ENCODE measurements at regions not wholly inside any gene's neighbourhood (a gene's known extent, or its start where the extent isn't known, plus 50 kb on each side); places are given as distances from the start of the nearest gene placed in this dataset.

GRCh38 chr1:98035602-98036002 is 114.8 kb upstream of the DPYD start:
- Histone ChIP-seq H3K27ac (peak overlapping the region; percentile 17 to 75; a peak in 4 of 6 replicates), H3K9me3 (no peaks in the 10 kb centered on the region), H3K4me3 (no peak overlapping the region), H3K4me2 (peak overlapping the region; percentile 97), H3K4me1 (peaks cover 45% of the 10 kb centered on the region)
- ATAC-seq (peak; percentile 64 to 72; a peak in 5 of 6 replicates), DNase-seq (ENCODE audit: low read depth in 1 of 2, low spot score in 1 of 2) (peak in 1 of 2 experiments; percentile 45), FAIRE-seq (no peak)
- no peak for TF ChIP-seq EHMT2 (IDR thresholded peaks at IDR 0.05; ENCODE audit: low read depth)
- 0 out of 4 replicates have a peak, but pooled peaks of 1 of the 2 experiments have one; percentile 2 for TF ChIP-seq CEBPB (IDR thresholded peaks at IDR 0.05)
- ChIA-PET CTCF (no interaction called here), POLR2A (no interaction called here)
- WGBS (ENCODE audit: missing lambda C conversion rate): 17% methylated on average over 2 of the region's 2 CpGs

GRCh38 chr1:98034505-98034904 is 113.7 kb upstream of the DPYD start:
- H3K27ac ChIP-seq: peak overlapping the region; percentile 85 to 87
- peak; percentile 70 to 80; a peak in 5 of 6 replicates for ATAC-seq

GRCh38 chr1:98032958-98033357 is 112.1 kb upstream of the DPYD start:
- POLR2A ChIA-PET: no interaction called here
- DNase-seq (ENCODE audit: low read depth in 1 of 2, low spot score in 1 of 2): peak in 1 of 2 experiments; percentile 47
- whole genome bisulfite sequencing (ENCODE audit: missing lambda C conversion rate): 0% methylated on average over 1 of the region's 1 CpG
- FAIRE-seq: no peak
- no peak overlapping the region; the same call in 2 of the 3 replicates for H3K4me3 ChIP-seq
- peaks cover 45% of the 10 kb centered on the region for H3K4me1 ChIP-seq
- no peaks in the 10 kb centered on the region for H3K9me3 ChIP-seq
- H3K27ac ChIP-seq: peak overlapping the region; percentile 76 to 85
- peak in 1 of 2 experiments; percentile 36; a peak in 3 of 6 replicates for ATAC-seq
- CTCF ChIA-PET: interaction anchor here (0.9 to 2.0 kb wide), 2 partner anchors 11 to 114 kb away, joined by 3 to 5 read pairs; no protein-coding TSS in a partner anchor
- peak overlapping the region; percentile 97 for H3K4me2 ChIP-seq
- TF ChIP-seq JUN (IDR thresholded peaks at IDR 0.05) (no peak), SMC3 (IDR thresholded peaks at IDR 0.05) (no peak), RFX5 (IDR thresholded peaks at IDR 0.05) (no peak), CEBPB (IDR thresholded peaks at IDR 0.05) (no peak), ZSCAN20 (CRISPR knock-in tag; IDR thresholded peaks at IDR 0.05) (no peak), ATOH8 (CRISPR knock-in tag; IDR thresholded peaks at IDR 0.05; ENCODE audit: low read depth) (no peak), MAFK (IDR thresholded peaks at IDR 0.05; ENCODE audit: partially characterized antibody) (no peak)

More at GRCh38 chr1:98034505-98034904, 113.7 kb upstream of the DPYD start:
- Histone ChIP-seq H3K4me3 (peak overlapping the region; percentile 18; the same call in 1 of the 3 replicates), H3K4me1 (peaks cover 45% of the 10 kb centered on the region), H3K4me2 (peak overlapping the region; percentile 97), H3K9me3 (no peaks in the 10 kb centered on the region)
- TF ChIP-seq FOXS1 (CRISPR knock-in tag; IDR thresholded peaks at IDR 0.05): no peak
- no peak for TF ChIP-seq CHD4 (IDR thresholded peaks at IDR 0.05; ENCODE audit: borderline replicate concordance)
- no peak for TF ChIP-seq ZFP36 (IDR thresholded peaks at IDR 0.05; ENCODE audit: borderline replicate concordance, partially characterized antibody)
- TF ChIP-seq RFX5 (IDR thresholded peaks at IDR 0.05): no peak
- no peak for TF ChIP-seq MAZ (IDR thresholded peaks at IDR 0.05; ENCODE audit: borderline replicate concordance, low read depth, low read length)
- FAIRE-seq: no peak
- 2% methylated on average over 3 of the region's 3 CpGs for WGBS (ENCODE audit: missing lambda C conversion rate)
- ChIA-PET POLR2A (interaction anchor here (1.2 kb wide), 1 partner anchor 113 kb away, joined by 3 read pairs; no protein-coding TSS in a partner anchor), CTCF (interaction anchor here (0.8 to 2.0 kb wide), 2 partner anchors 10 to 433 kb away, joined by 4 to 5 read pairs; no protein-coding TSS in a partner anchor)
- DNase-seq (ENCODE audit: low read depth in 1 of 2, low spot score in 1 of 2): peak in 1 of 2 experiments; percentile 44

- Histone ChIP-seq H3K9me3 (no peaks in the 10 kb centered on the region), H3K4me3 (peak overlapping the region; percentile 42; the same call in 2 of the 3 replicates), H3K27ac (peak overlapping the region; percentile 85 to 89), H3K4me1 (peaks cover 56% of the 10 kb centered on the region), H3K4me2 (peak overlapping the region; percentile 97)
- WGBS (ENCODE audit: missing lambda C conversion rate): 2% methylated on average over 3 of the region's 3 CpGs
- ChIA-PET CTCF (no interaction called here), POLR2A (interaction anchor here (1.1 kb wide), 1 partner anchor 17 kb away, joined by 3 read pairs; no protein-coding TSS in a partner anchor)
- DNase-seq (ENCODE audit: low read depth in 1 of 2, low spot score in 1 of 2): peak in 1 of 2 experiments; percentile 34
- no peak for FAIRE-seq
- peak in 1 of 2 experiments; percentile 27; a peak in 1 of 6 replicates for ATAC-seq
- TF ChIP-seq RNF2 (IDR thresholded peaks at IDR 0.05; ENCODE audit: borderline replicate concordance, low read depth): no peak
- TF ChIP-seq CTCF (IDR thresholded peaks at IDR 0.05): no peak
- no peak for TF ChIP-seq CHD4 (IDR thresholded peaks at IDR 0.05; ENCODE audit: borderline replicate concordance)
- no peak for TF ChIP-seq TFCP2L1 (CRISPR knock-in tag; IDR thresholded peaks at IDR 0.05)
- TF ChIP-seq RAD21 (conservative IDR thresholded peaks at IDR 0.05 in 1 of 2, IDR thresholded peaks at IDR 0.05 in 1 of 2): no peak
- TF ChIP-seq REST (IDR thresholded peaks at IDR 0.05): no peak
- TF ChIP-seq HMGXB4 (CRISPR knock-in tag; IDR thresholded peaks at IDR 0.05; ENCODE audit: borderline replicate concordance): no peak
- no peak for TF ChIP-seq JUN (IDR thresholded peaks at IDR 0.05)
- TF ChIP-seq ESRRA (IDR thresholded peaks at IDR 0.05; ENCODE audit: borderline replicate concordance, low read length): no peak
- TF ChIP-seq POLR2A (IDR thresholded peaks at IDR 0.05; ENCODE audit: low read length): no peak
- TF ChIP-seq PHF8 (IDR thresholded peaks at IDR 0.05; ENCODE audit: borderline replicate concordance, low read depth): no peak
Observed at GRCh38 chr1:98030976-98031375, 110.1 kb upstream of the DPYD start.
